Neural cell (in vitro differentiated cells): ENCODE measurements at regions not wholly inside any gene's neighbourhood (a gene's known extent, or its start where the extent isn't known, plus 50 kb on each side); places are given as distances from the start of the nearest gene placed in this dataset.

Experiments used
- CTCF ChIP-seq: fragments of 450-650 bp; IDR thresholded peaks from 2 replicates; pipeline ENCODE4 v1.5.1; 2014; ENCODE audit warnings: antibody characterized with exemption, mild to moderate bottlenecking, moderate library complexity; ENCODE audit not compliant: poor library complexity, severe bottlenecking
- EZH2 ChIP-seq: fragments of 200-600, 300-800 bp; shearing (Covaris generic), sonication (generic); IDR thresholded peaks from 2 replicates; pipeline ENCODE4 v1.6.1; 2014; ENCODE audit warnings: antibody characterized with exemption, low read length, borderline replicate concordance, mild to moderate bottlenecking; ENCODE audit not compliant: insufficient read depth, poor library complexity, severe bottlenecking
- POLR2AphosphoS5 ChIP-seq: IDR thresholded peaks from 2 replicates; pipeline ENCODE4 v1.6.1; 2012
- RAD21 ChIP-seq: fragments of 450-650 bp; conservative IDR thresholded peaks from 2 replicates; pipeline ENCODE4 v1.6.1; 2014; ENCODE audit warnings: antibody characterized with exemption, mild to moderate bottlenecking, moderate library complexity
- REST ChIP-seq: IDR thresholded peaks from 2 replicates; pipeline ENCODE4 v1.6.1; 2012; ENCODE audit warnings: borderline replicate concordance

DNA sequence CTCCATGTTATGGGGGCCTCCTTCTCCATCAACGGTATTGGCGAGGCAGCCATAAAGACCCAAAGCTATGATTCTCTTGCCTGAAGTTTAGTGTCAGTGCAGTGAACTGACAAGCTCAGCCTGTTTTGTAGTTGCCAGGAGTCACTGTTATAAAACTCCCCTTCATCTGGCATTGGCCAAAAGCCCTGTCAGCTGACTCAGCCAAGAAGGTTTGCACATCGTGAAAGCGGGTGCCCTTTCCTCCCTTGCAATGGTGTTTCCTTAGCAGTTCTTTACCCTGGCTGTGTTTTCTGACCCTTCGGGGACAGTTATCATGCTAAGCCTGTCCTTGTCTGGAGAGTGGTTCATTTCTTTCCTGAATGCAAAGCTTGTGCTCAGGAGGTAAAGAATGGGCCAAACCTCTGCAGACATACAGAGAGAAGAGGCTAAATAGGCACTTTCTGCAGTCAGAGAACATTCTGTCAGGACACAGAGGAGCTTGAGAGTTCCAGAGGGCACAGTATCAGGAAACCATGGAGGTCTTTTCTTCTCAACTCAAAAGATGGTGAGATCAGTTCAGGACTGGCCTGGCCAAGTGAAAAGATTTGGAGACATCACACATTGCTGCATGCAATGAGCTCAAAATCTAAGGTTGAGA lies 414.2 kb downstream of the ZNF521 start:
- TF ChIP-seq POLR2AphosphoS5 (no peak), CTCF (no peak), REST (no peak), RAD21 (no peak), EZH2 (no peak)
